ENCODE measurements at regions not wholly inside any gene's neighbourhood (a gene's known extent, or its start where the extent isn't known, plus 50 kb on each side); places are given as distances from the start of the nearest gene placed in this dataset.

DNA sequence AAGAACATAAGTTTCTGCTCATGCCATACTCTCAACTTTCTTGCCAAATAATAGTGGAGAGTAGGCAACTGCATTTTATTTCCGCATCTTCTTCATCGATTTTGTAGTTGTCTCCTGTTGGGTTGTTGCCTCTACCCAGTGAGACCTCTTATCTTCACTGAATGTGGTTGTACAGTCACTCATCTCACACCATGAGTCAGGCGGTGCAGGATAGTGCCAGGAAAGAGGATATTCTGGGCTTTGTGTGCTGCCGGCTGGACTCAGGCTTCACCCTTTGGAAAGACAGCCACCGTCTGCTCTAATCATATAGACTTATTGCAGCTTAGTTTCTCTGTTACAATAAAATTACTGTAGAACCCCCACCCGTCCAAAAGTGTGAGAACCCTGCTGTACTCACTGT is 154.3 kb upstream of the USP24 start:
- Mint-ChIP-seq H3K27me3 (ENCODE audit: low read depth) (peaks cover 7% of the 10 kb centered on the region), H3K4me3 (ENCODE audit: low read depth) (no peak overlapping the region), H3K9me3 (no peaks in the 10 kb centered on the region), H3K4me1 (ENCODE audit: low read depth) (no peaks in the 10 kb centered on the region), H3K36me3 (ENCODE audit: low read depth) (no peaks in the 10 kb centered on the region), H3K27ac (no peak overlapping the region)
- DNase-seq (ENCODE audit: low spot score) = no peak
- intact Hi-C loops (cut with micrococcal nuclease) = no loop called here

DNA sequence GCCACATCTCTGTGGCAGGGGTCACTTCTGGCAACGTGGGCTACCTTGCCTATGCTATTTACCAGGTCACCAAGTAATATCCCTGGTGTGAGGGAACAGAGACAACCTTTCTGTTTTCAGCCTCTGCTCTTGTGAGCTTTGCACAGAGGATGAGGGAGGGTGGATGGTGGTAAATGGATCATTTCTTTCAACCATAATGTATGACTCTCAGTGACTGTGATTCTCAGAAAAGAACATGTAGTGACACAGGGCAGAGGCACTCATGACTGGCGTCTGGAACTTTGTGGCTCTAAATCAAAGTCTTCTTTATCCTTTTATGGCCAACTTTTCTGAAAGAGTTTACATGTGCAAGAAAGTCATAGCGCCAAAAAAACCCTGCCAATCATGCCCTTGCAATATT is 153.5 kb upstream of the USP24 start:
- intact Hi-C loops (cut with micrococcal nuclease) = no loop called here

DNA sequence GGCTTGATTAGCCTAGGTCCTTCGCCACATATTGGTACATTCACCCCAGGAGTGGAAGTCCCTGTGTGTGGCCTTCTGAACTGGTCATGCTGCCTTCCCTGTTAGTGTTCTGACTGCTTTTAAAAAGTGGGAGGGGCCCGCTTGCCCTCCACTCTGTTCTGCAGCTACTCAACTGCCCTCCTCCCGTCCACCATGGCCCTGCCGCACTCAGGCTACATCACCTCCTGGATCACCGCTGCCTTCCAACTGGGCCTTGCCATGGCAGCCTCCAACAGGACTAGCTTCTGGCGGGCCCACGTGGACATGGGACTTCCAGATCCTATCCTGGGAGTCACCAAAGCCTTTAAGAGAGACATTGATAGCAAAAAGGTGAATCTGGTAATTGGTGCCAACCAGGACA is 152.1 kb upstream of the USP24 start:
- Mint-ChIP-seq H3K27me3 (ENCODE audit: low read depth) (peaks cover 7% of the 10 kb centered on the region), H3K27ac (no peak overlapping the region), H3K9me3 (no peaks in the 10 kb centered on the region), H3K4me3 (ENCODE audit: low read depth) (no peak overlapping the region), H3K4me1 (ENCODE audit: low read depth) (peaks cover 10% of the 10 kb centered on the region), H3K36me3 (ENCODE audit: low read depth) (no peaks in the 10 kb centered on the region)
- DNase-seq (ENCODE audit: low spot score) = no peak
- intact Hi-C loops (cut with micrococcal nuclease) = no loop called here

More for the DNA sequence above, 153.5 kb upstream of the USP24 start:
- peaks cover 7% of the 10 kb centered on the region for H3K27me3 Mint-ChIP-seq (ENCODE audit: low read depth)
- H3K4me1 Mint-ChIP-seq (ENCODE audit: low read depth) = no peaks in the 10 kb centered on the region
- H3K27ac Mint-ChIP-seq = no peak overlapping the region
- no peak overlapping the region for H3K4me3 Mint-ChIP-seq (ENCODE audit: low read depth)
- no peaks in the 10 kb centered on the region for H3K36me3 Mint-ChIP-seq (ENCODE audit: low read depth)
- H3K9me3 Mint-ChIP-seq = no peaks in the 10 kb centered on the region
- DNase-seq (ENCODE audit: low spot score) = no peak

DNA sequence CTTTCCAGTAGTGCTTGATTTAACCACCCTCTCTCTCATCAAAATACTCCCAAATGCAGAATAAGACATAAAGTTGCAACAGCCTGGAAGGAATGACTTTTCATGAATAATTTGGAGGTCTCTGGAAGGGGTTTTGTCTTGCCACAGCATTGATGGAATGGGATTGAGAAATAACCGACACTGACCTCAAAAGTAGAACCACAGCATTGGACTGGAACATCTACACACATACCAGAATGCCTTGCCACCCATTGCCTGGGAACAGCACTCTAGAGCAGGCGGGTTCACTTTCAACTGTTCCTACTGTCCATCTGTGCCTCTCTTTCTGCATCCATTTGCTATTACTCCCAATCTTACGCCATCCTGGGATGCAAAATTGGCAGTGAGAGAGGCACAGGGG is 149.1 kb upstream of the USP24 start:
- H3K4me1 Mint-ChIP-seq (ENCODE audit: low read depth) = peaks cover 10% of the 10 kb centered on the region
- no peaks in the 10 kb centered on the region for H3K9me3 Mint-ChIP-seq
- DNase-seq (ENCODE audit: low spot score) = no peak
- no peak overlapping the region for H3K4me3 Mint-ChIP-seq (ENCODE audit: low read depth)
- no peak overlapping the region for H3K27ac Mint-ChIP-seq
- no peaks in the 10 kb centered on the region for H3K36me3 Mint-ChIP-seq (ENCODE audit: low read depth)
- peaks cover 2% of the 10 kb centered on the region for H3K27me3 Mint-ChIP-seq (ENCODE audit: low read depth)
- intact Hi-C loops (cut with micrococcal nuclease) = no loop called here

DNA sequence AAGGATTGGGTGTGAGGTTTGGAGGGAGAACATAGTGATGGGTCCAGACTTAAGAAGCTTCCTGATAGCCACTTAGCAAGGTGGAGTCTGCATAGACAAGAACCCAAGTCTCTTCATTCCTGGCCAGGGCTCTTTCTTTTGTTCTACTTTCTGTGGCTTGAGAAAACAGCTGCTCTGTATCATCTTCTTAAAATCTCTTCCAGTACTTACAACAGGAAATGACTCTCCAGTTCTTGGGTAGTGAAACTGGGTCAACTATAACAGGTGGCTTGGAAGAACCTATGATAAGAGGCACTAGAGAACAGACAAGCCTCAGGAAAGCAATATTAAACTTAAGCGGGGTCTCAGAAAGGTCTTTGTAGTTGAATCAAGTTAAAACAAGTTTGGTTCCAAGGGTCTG is 148.1 kb upstream of the USP24 start:
- no peak for DNase-seq (ENCODE audit: low spot score)
- Mint-ChIP-seq H3K27ac (no peak overlapping the region), H3K27me3 (ENCODE audit: low read depth) (peaks cover 2% of the 10 kb centered on the region), H3K9me3 (no peaks in the 10 kb centered on the region), H3K36me3 (ENCODE audit: low read depth) (no peaks in the 10 kb centered on the region), H3K4me3 (ENCODE audit: low read depth) (no peak overlapping the region), H3K4me1 (ENCODE audit: low read depth) (peaks cover 10% of the 10 kb centered on the region)
- intact Hi-C loops (cut with micrococcal nuclease) = no loop called here

DNA sequence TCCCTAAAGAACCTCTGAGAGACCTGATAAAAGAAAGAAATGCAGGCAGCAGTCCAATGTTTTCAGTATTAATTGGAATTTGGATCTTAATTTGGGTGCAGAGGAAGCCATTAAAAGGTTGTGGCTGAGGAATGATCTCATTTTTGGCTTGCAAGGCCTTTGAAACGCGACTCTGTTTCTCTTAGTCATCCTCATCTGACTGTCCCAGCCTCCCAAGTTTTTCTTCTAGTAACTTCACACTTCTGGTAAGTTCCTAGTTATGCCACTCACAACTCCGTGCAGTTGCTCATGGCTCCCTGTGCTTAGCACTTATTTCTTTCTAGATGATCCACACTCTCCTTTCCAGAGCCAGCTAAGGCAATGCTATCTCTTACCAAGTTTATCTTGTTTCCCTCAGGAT is 147.4 kb upstream of the USP24 start:
- Mint-ChIP-seq H3K27ac (no peak overlapping the region), H3K36me3 (ENCODE audit: low read depth) (no peaks in the 10 kb centered on the region), H3K4me3 (ENCODE audit: low read depth) (no peak overlapping the region), H3K27me3 (ENCODE audit: low read depth) (peaks cover 8% of the 10 kb centered on the region), H3K4me1 (ENCODE audit: low read depth) (peaks cover 10% of the 10 kb centered on the region), H3K9me3 (no peaks in the 10 kb centered on the region)
- no peak for DNase-seq (ENCODE audit: low spot score)
- intact Hi-C loops (cut with micrococcal nuclease) = no loop called here

DNA sequence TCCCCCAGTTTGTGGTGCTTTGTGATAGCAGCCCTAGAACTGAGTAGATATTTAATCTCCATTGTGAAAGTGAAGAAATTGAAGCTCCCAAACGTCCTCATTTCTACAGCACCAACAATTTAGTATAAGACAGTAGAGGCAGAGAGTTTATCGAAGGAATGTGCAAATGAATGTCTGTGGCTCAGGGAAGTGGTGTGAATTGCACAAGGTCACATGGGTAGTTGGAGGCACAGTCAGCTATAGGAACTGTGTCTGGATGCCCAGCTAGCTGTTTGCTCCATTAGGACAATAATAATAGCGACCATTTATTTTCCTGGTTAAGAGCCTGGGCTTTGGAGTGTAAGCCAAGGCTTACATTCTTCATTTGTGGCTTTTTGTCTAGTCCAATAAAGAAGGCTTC is 144.4 kb upstream of the USP24 start:
- intact Hi-C loops (cut with micrococcal nuclease) = no loop called here
- Mint-ChIP-seq H3K27me3 (ENCODE audit: low read depth) (peaks cover 14% of the 10 kb centered on the region), H3K27ac (no peak overlapping the region), H3K36me3 (ENCODE audit: low read depth) (no peaks in the 10 kb centered on the region), H3K4me3 (ENCODE audit: low read depth) (no peak overlapping the region), H3K9me3 (no peaks in the 10 kb centered on the region), H3K4me1 (ENCODE audit: low read depth) (peaks cover 10% of the 10 kb centered on the region)
- no peak for DNase-seq (ENCODE audit: low spot score)

DNA sequence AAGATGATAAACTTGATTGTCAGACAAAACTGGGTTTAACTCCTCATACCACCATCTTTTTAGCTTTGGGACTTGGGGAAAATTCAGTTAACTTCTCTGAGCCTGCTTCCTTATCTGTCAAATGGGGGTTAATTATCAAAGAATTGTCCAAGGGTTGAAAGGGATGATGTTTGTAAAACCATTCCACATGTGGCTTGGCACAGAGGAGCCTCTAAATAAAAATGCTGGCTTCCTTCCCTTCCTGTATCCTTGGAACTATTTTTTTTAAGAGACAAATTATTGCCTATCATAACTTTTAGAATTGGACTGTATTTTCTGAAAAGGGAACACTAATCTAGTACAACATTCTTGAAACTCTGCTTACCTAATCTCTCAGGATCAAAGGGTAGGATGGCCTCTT is 143.4 kb upstream of the USP24 start:
- H3K36me3 Mint-ChIP-seq (ENCODE audit: low read depth) = no peaks in the 10 kb centered on the region

DNA sequence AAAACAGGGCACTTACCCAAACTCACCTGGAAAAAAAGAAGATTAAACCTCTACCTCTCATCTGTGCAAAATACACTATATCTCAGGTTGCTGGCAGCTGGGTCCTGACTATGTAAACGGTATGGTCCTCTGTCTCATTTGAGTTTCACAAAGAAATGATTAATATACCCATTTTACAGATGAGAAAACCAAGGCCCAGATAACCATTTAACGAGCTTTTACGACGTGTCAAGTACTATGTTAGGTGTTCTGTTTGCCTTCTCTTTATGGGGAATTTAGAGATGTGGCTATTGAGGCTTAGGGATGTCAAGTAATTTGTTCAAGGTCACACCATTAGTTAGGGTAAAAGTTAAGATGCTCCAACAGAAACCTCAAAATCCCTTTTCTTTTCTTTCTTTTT is 140.4 kb upstream of the USP24 start:
- no peaks in the 10 kb centered on the region for H3K36me3 Mint-ChIP-seq (ENCODE audit: low read depth)
- H3K9me3 Mint-ChIP-seq = no peaks in the 10 kb centered on the region
- no peak overlapping the region for H3K27ac Mint-ChIP-seq
- intact Hi-C loops (cut with micrococcal nuclease) = no loop called here
- no peak overlapping the region for H3K4me3 Mint-ChIP-seq (ENCODE audit: low read depth)
- peaks cover 16% of the 10 kb centered on the region for H3K27me3 Mint-ChIP-seq (ENCODE audit: low read depth)
- H3K4me1 Mint-ChIP-seq (ENCODE audit: low read depth) = no peaks in the 10 kb centered on the region
- DNase-seq (ENCODE audit: low spot score) = no peak

More for the DNA sequence above, 143.4 kb upstream of the USP24 start:
- peaks cover 9% of the 10 kb centered on the region for H3K4me1 Mint-ChIP-seq (ENCODE audit: low read depth)
- H3K9me3 Mint-ChIP-seq = no peaks in the 10 kb centered on the region
- H3K27ac Mint-ChIP-seq = no peak overlapping the region
- no peak for DNase-seq (ENCODE audit: low spot score)
- H3K27me3 Mint-ChIP-seq (ENCODE audit: low read depth) = peaks cover 14% of the 10 kb centered on the region
- H3K4me3 Mint-ChIP-seq (ENCODE audit: low read depth) = no peak overlapping the region
- intact Hi-C loops (cut with micrococcal nuclease) = no loop called here

DNA sequence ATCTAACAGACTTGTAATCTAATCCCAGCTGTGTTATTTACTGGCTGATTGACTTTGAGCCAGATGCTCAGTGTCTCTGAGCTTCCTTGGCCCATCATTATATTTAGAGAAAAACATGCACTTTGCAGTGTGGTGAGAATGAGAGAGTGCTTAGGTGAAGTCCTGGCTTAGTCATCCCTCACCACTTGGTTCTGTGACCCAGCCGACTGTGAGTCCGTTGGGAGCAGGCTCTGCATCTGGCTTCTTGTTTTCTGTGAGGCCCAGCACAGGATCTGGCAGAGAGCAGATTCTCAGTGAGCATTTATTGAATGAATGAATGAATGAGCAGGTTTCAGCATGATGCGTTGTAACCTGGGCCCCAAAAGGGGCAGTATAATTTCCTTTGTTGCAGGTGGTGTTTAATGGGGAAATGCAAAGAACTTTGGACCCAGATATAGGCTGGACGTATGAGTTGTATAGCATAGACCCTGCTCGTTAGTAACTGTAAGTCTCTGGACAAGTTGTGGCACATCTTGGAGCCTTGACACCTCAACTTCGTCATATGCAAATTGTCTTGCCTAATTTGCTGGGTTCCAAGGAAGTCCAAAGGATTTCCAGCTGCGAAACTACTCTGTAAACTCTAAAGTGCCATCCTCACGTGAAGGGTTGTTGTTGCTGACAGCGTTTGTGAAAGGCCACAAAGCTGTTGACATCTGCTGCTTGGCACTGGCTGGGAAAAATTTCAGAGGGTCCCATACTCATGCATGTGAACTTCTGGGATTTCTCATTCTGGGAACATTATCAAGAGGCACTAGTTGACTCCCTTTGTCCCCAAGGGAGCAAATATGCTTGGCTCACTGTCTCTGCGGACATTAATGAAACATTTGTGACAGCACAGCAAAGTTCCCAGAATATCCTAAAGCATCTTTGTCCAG is 138.8 kb upstream of the USP24 start:
- no peak for DNase-seq (ENCODE audit: low spot score)
- Mint-ChIP-seq H3K4me1 (ENCODE audit: low read depth) (no peaks in the 10 kb centered on the region), H3K27me3 (ENCODE audit: low read depth) (peaks cover 18% of the 10 kb centered on the region), H3K4me3 (ENCODE audit: low read depth) (no peak overlapping the region), H3K9me3 (no peaks in the 10 kb centered on the region), H3K36me3 (ENCODE audit: low read depth) (no peaks in the 10 kb centered on the region), H3K27ac (no peak overlapping the region)
- intact Hi-C loops (cut with micrococcal nuclease) = no loop called here

DNA sequence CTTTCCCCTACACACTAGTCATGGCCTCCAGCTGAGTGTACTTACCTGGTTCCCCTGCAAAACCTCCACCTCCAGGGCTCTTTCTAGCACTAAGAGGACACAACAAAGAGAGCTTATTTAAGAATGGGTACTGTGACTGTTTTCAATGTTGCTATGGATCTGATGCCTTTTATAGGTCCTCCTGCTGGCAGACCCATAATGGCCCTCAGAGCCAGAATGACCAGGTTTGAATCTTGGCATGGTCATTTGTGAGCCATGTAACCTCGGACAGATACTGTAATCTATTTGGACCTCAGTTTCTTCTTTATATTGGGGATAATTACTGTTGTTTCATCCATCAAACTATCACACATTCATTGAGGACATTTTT is 137.6 kb upstream of the USP24 start:
- intact Hi-C loops (cut with micrococcal nuclease) = no loop called here
- Mint-ChIP-seq H3K27ac (no peak overlapping the region), H3K4me3 (ENCODE audit: low read depth) (no peak overlapping the region), H3K36me3 (ENCODE audit: low read depth) (no peaks in the 10 kb centered on the region), H3K27me3 (ENCODE audit: low read depth) (peaks cover 14% of the 10 kb centered on the region), H3K9me3 (no peaks in the 10 kb centered on the region), H3K4me1 (ENCODE audit: low read depth) (no peaks in the 10 kb centered on the region)
- no peak for DNase-seq (ENCODE audit: low spot score)

DNA sequence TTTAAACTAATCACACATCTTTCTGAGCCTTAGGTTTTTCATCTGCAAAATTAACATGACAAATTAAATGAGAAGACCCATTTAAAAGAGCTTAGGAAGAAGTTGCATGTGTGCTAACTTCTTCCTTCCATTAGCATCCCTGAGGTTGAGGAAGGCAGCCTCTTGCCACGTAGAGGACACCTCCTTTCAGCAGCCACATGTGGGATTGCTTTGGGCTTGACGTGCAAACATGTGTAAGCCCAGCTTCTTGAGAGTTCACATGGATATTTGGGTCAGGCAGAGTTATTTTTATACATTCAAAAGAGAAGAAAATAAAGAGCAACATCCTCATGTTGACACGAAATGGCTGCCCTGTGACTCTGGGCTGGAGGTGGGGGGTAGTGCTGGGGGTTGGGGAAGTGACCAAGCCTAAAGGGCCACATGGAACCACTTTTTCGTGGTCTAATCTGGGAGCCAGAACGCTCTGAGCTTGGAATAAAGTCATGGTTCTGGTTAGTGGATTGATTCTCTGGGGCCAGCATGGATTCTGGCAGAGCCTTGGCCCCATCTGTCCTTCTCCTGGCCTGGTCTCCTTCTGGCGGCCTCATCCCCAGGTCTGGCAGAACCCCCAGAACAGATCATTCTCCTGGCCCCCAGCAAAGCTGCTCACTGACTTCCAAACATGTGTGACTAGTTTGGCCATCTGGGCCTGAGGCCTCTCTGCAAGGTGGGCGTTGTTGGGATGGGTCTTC is 137.1 kb upstream of the USP24 start:
- peaks cover 9% of the 10 kb centered on the region for H3K27me3 Mint-ChIP-seq (ENCODE audit: low read depth)
- no peaks in the 10 kb centered on the region for H3K9me3 Mint-ChIP-seq
- no peak overlapping the region for H3K4me3 Mint-ChIP-seq (ENCODE audit: low read depth)
- no peak overlapping the region for H3K27ac Mint-ChIP-seq
- intact Hi-C loops (cut with micrococcal nuclease) = no loop called here
- no peak for DNase-seq (ENCODE audit: low spot score)
- no peaks in the 10 kb centered on the region for H3K36me3 Mint-ChIP-seq (ENCODE audit: low read depth)
- H3K4me1 Mint-ChIP-seq (ENCODE audit: low read depth) = no peaks in the 10 kb centered on the region

DNA sequence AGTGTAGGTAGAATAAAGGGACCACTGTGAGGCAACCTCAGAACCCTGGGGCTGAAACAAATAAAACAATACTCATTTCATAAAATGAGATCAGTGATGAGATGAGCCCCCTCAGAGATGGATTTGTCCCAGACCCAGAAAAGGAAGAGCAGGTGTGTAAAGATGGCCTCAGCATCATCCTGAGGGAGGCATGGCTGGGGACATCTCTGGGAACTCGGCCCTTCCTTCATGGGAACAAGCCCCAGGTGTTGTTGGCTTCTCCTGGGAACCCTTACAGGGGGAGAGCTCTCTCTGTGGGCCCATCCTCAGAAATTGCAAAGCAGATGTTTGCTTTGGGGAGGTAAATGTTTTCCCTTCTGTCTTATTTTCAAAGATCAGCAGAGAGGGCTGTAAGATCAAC is 133.2 kb upstream of the USP24 start:
- no peak for DNase-seq (ENCODE audit: low spot score)
- Mint-ChIP-seq H3K4me3 (ENCODE audit: low read depth) (no peak overlapping the region), H3K27ac (no peak overlapping the region), H3K4me1 (ENCODE audit: low read depth) (no peaks in the 10 kb centered on the region), H3K27me3 (ENCODE audit: low read depth) (peaks cover 10% of the 10 kb centered on the region), H3K9me3 (no peaks in the 10 kb centered on the region), H3K36me3 (ENCODE audit: low read depth) (no peaks in the 10 kb centered on the region)
- intact Hi-C loops (cut with micrococcal nuclease) = no loop called here
